GM13977 (cell line): ENCODE measurements at regions not wholly inside any gene's neighbourhood (a gene's known extent, or its start where the extent isn't known, plus 50 kb on each side); places are given as distances from the start of the nearest gene placed in this dataset.

Source experiments
- DNase-seq: peaks from one replicate; pipeline ENCODE4 v3.0.0; 2012; ENCODE audit warnings: low spot score
- CTCF ChIP-seq: IDR thresholded peaks from 2 replicates; pipeline ENCODE4 v1.5.1; 2012; ENCODE audit warnings: mild to moderate bottlenecking, control low read depth; ENCODE audit not compliant: insufficient read depth; ENCODE audit errors: extremely low read depth, missing control alignments
- in situ Hi-C: fragments of 300-500 bp; cut with MboI; formaldehyde crosslinking; loops from one replicate; pipeline ENCODE4 v1.12.0; 2022; ENCODE audit warnings: low sequenced_read_pairs, low pct_unique_long_range_greater_than_20kb, mixed read lengths, inconsistent platforms; ENCODE audit not compliant: unreplicated experiment

GRCh38 chr9:90044710-90045151, 439.9 kb downstream of the GADD45G start:
- no peak for DNase-seq
- in situ Hi-C loops, result no loop called here
- TF ChIP-seq CTCF, result no peak

GRCh38 chr9:90046317-90046861, 441.6 kb downstream of the GADD45G start:
- no peak for TF ChIP-seq CTCF
- DNase-seq, result no peak
- in situ Hi-C loops, result no loop called here

- TF ChIP-seq CTCF, result no peak
- in situ Hi-C loops, result no loop called here
- no peak for DNase-seq
Observed at GRCh38 chr9:90047828-90048227, 443.0 kb downstream of the GADD45G start.

- no peak for DNase-seq
- in situ Hi-C loops, result no loop called here
- TF ChIP-seq CTCF, result no peak
Observed at GRCh38 chr9:90052366-90052765, 447.6 kb downstream of the GADD45G start.

- in situ Hi-C loops, result no loop called here
- TF ChIP-seq CTCF, result peak; percentile 30
- DNase-seq, result no peak
Observed at GRCh38 chr9:90053027-90053426, 448.2 kb downstream of the GADD45G start.

- TF ChIP-seq CTCF, result no peak
- in situ Hi-C loops, result no loop called here
- no peak for DNase-seq
Observed at GRCh38 chr9:90054810-90055209, 450.0 kb downstream of the GADD45G start.

- in situ Hi-C loops, result no loop called here
- no peak for TF ChIP-seq CTCF
- DNase-seq, result no peak
Observed at GRCh38 chr9:90055226-90055625, 450.4 kb downstream of the GADD45G start.
